Fibroblast of skin of abdomen (primary cell): ENCODE measurements at regions not wholly inside any gene's neighbourhood (a gene's known extent, or its start where the extent isn't known, plus 50 kb on each side); places are given as distances from the start of the nearest gene placed in this dataset.

Experiments used
- DNase-seq: peaks from one replicate; pipeline ENCODE4 v3.0.0-alpha.2; 2013

GRCh38 chr10:118537623-118538022 is 57.8 kb downstream of the PRLHR start:
- no peak for DNase-seq

GRCh38 chr10:118534136-118534535 is 61.3 kb downstream of the PRLHR start:
- DNase-seq = no peak

GRCh38 chr10:118531105-118531852 is 64.2 kb downstream of the PRLHR start:
- peak; percentile 42 for DNase-seq

- no peak for DNase-seq
These were observed 67.0 kb downstream of the PRLHR start for GRCh38 chr10:118528426-118528825.

GRCh38 chr10:118523775-118524174 is 71.7 kb downstream of the PRLHR start:
- DNase-seq = peak; percentile 52

GRCh38 chr10:118522791-118523498 is 72.5 kb downstream of the PRLHR start:
- DNase-seq = peak; percentile 69

- DNase-seq = no peak
These were observed 73.9 kb downstream of the PRLHR start for GRCh38 chr10:118521415-118522117.

GRCh38 chr10:118520116-118520742 is 75.2 kb downstream of the PRLHR start:
- no peak for DNase-seq

GRCh38 chr10:118518095-118518494 is 77.4 kb downstream of the PRLHR start:
- DNase-seq = no peak

GRCh38 chr10:118516716-118517115 is 78.7 kb downstream of the PRLHR start:
- no peak for DNase-seq

GRCh38 chr10:118513174-118513573 is 82.3 kb downstream of the PRLHR start:
- DNase-seq = no peak

- peak; percentile 31 for DNase-seq
These were observed 83.7 kb downstream of the PRLHR start for GRCh38 chr10:118511711-118512110.

- no peak for DNase-seq
These were observed 86.6 kb downstream of the PRLHR start for GRCh38 chr10:118508863-118509262.

GRCh38 chr10:118508355-118508754 is 87.1 kb downstream of the PRLHR start:
- no peak for DNase-seq

- DNase-seq = no peak
These were observed 88.5 kb downstream of the PRLHR start for GRCh38 chr10:118506671-118507590.

- DNase-seq = no peak
These were observed 90.1 kb downstream of the PRLHR start for GRCh38 chr10:118505363-118505762.

- DNase-seq = peak; percentile 82
These were observed 90.8 kb downstream of the PRLHR start for GRCh38 chr10:118504467-118505205.

GRCh38 chr10:118504044-118504443 is 91.4 kb downstream of the PRLHR start:
- no peak for DNase-seq

- no peak for DNase-seq
These were observed 92.3 kb downstream of the PRLHR start for GRCh38 chr10:118503192-118503591.

- peak; percentile 89 for DNase-seq
These were observed 93.6 kb downstream of the PRLHR start for GRCh38 chr10:118501637-118502440.
